Islet of Langerhans (tissue), 1 donor: ENCODE measurements at regions not wholly inside any gene's neighbourhood (a gene's known extent, or its start where the extent isn't known, plus 50 kb on each side); places are given as distances from the start of the nearest gene placed in this dataset.

Experiments used
- FAIRE-seq: peaks from one replicate; lab custom pipeline; 2011; peaks lifted over from hg19 to GRCh38; lab: Jason Lieb, UNC

- FAIRE-seq, result no peak
Measured at GRCh38 chr17:70021726-70022125, 53.3 kb upstream of the KCNJ16 start.

- FAIRE-seq, result no peak
Measured at GRCh38 chr17:70022175-70022574, 52.9 kb upstream of the KCNJ16 start.

- no peak for FAIRE-seq
Measured at GRCh38 chr17:70024253-70024652, 50.8 kb upstream of the KCNJ16 start.
